Tibial nerve (tissue), 4 donors: ENCODE measurements at regions not wholly inside any gene's neighbourhood (a gene's known extent, or its start where the extent isn't known, plus 50 kb on each side); places are given as distances from the start of the nearest gene placed in this dataset.

Experiments
- DNase-seq, 2 donors: peaks; one replicate each; pipeline ENCODE4 v3.0.0-alpha.2; 2019; ENCODE audit warnings: low spot score in 2 of 2
- H3K27ac ChIP-seq, 4 donors: fragments of 200-600 bp; sonication (generic) in 3 of 4; one replicate each; pipeline ENCODE4 v1.5.1; 2017 to 2019; ENCODE audit warnings: mild to moderate bottlenecking in 1 of 4
- H3K27me3 ChIP-seq, 2 donors: fragments of 200-600 bp; sonication (generic) in 1 of 2; one replicate each; pipeline versions ENCODE4 v1.5.1 to v1.6.0; 2017 to 2019
- H3K36me3 ChIP-seq, 3 donors: fragments of 200-600 bp; sonication (generic); one replicate each; pipeline ENCODE4 v1.5.1; 2018 to 2019
- H3K4me1 ChIP-seq, 4 donors: fragments of 200-600 bp; sonication (generic) in 3 of 4; one replicate each; pipeline ENCODE4 v1.5.1; 2017 to 2019
- H3K4me3 ChIP-seq, 4 donors: fragments of 200-600 bp; sonication (generic) in 3 of 4; one replicate each; pipeline ENCODE4 v1.5.1; 2017 to 2019; ENCODE audit warnings: mild to moderate bottlenecking in 1 of 4, moderate library complexity in 1 of 4
- H3K9me3 ChIP-seq, 4 donors: fragments of 200-600 bp; sonication (generic) in 3 of 4; one replicate each; pipeline ENCODE4 v1.5.1; 2017 to 2019
- CTCF ChIP-seq, 5 experiments: fragments of 200-600 bp in 3 of 5; fragments of 450-650 bp in 2 of 5; sonication (generic) in 3 of 5; IDR thresholded peaks; one replicate each; pipeline ENCODE4 v1.5.1; 2016 to 2019; ENCODE audit warnings: antibody characterized with exemption in 5 of 5, mild to moderate bottlenecking in 3 of 5, moderate library complexity in 2 of 5
- EP300 ChIP-seq, 2 donors: sonication (generic); formaldehyde crosslinking; IDR thresholded peaks; one replicate each; pipeline ENCODE4 v1.6.1; 2017; ENCODE audit warnings: antibody characterized with exemption in 2 of 2, mild to moderate bottlenecking in 1 of 2
- POLR2A ChIP-seq, 2 donors: fragments of 450-650 bp; IDR thresholded peaks; one replicate each; pipeline ENCODE4 v1.6.1; 2017; ENCODE audit warnings: antibody characterized with exemption in 2 of 2, mild to moderate bottlenecking in 2 of 2, moderate library complexity in 2 of 2
- WGBS, 2 donors: methylation state at CpG; one replicate each; pipeline ENCODE4 v1.1.5; 2018; 5-methylcytosine and 5-hydroxymethylcytosine counted together

GRCh38 chr7:19410691-19411090 lies 265.5 kb upstream of the FERD3L start:
- Histone ChIP-seq H3K27me3 (no peaks in the 10 kb centered on the region), H3K4me3 (no peak overlapping the region), H3K36me3 (no peaks in the 10 kb centered on the region), H3K4me1 (no peaks in the 10 kb centered on the region), H3K9me3 (no peaks in the 10 kb centered on the region), H3K27ac (no peak overlapping the region)
- TF ChIP-seq CTCF (IDR thresholded peaks at IDR 0.05) (no peak), POLR2A (IDR thresholded peaks at IDR 0.05) (no peak), EP300 (IDR thresholded peaks at IDR 0.05) (no peak)
- DNase-seq, result no peak
- WGBS, 2 donors, result 86 to 87% methylated on average over 3 of the region's 3 CpGs

- TF ChIP-seq POLR2A (IDR thresholded peaks at IDR 0.05), result no peak
- TF ChIP-seq CTCF (IDR thresholded peaks at IDR 0.05), result no peak
- TF ChIP-seq EP300 (IDR thresholded peaks at IDR 0.05), result no peak
Measured at GRCh38 chr7:19410106-19410505, 264.9 kb upstream of the FERD3L start.

GRCh38 chr7:19408706-19409220 lies 263.5 kb upstream of the FERD3L start:
- Histone ChIP-seq H3K4me1 (no peaks in the 10 kb centered on the region), H3K36me3 (no peaks in the 10 kb centered on the region), H3K9me3 (no peaks in the 10 kb centered on the region), H3K27me3 (no peaks in the 10 kb centered on the region), H3K4me3 (no peak overlapping the region), H3K27ac (no peak overlapping the region)
- WGBS, 2 donors, result 45 to 50% methylated on average over 3 of the region's 3 CpGs
- TF ChIP-seq POLR2A (IDR thresholded peaks at IDR 0.05) (no peak), CTCF (IDR thresholded peaks at IDR 0.05) (no peak), EP300 (IDR thresholded peaks at IDR 0.05) (no peak)
- DNase-seq, result no peak

More at GRCh38 chr7:19410106-19410505, 264.9 kb upstream of the FERD3L start:
- DNase-seq, result no peak
- Histone ChIP-seq H3K9me3 (no peaks in the 10 kb centered on the region), H3K36me3 (no peaks in the 10 kb centered on the region), H3K4me3 (no peak overlapping the region), H3K27ac (no peak overlapping the region), H3K4me1 (no peaks in the 10 kb centered on the region), H3K27me3 (no peaks in the 10 kb centered on the region)

- TF ChIP-seq POLR2A (IDR thresholded peaks at IDR 0.05) (no peak), CTCF (IDR thresholded peaks at IDR 0.05) (no peak), EP300 (IDR thresholded peaks at IDR 0.05) (no peak)
- Histone ChIP-seq H3K27me3 (no peaks in the 10 kb centered on the region), H3K4me1 (no peaks in the 10 kb centered on the region), H3K27ac (no peak overlapping the region), H3K9me3 (no peaks in the 10 kb centered on the region), H3K4me3 (no peak overlapping the region), H3K36me3 (no peaks in the 10 kb centered on the region)
- WGBS, 2 donors, result 90 to 93% methylated on average over 3 to 4 of the region's 4 CpGs
- no peak for DNase-seq
Measured at GRCh38 chr7:19407270-19407669, 262.0 kb upstream of the FERD3L start.

- Histone ChIP-seq H3K36me3 (no peaks in the 10 kb centered on the region), H3K4me3 (no peak overlapping the region), H3K27ac (no peak overlapping the region), H3K9me3 (no peaks in the 10 kb centered on the region), H3K27me3 (no peaks in the 10 kb centered on the region), H3K4me1 (no peaks in the 10 kb centered on the region)
- WGBS, 2 donors, result 76 to 88% methylated on average over 2 of the region's 2 CpGs
- no peak for TF ChIP-seq CTCF (IDR thresholded peaks at IDR 0.05)
- TF ChIP-seq EP300 (IDR thresholded peaks at IDR 0.05), result no peak
- no peak for TF ChIP-seq POLR2A (IDR thresholded peaks at IDR 0.05)
- DNase-seq, result no peak
Measured at GRCh38 chr7:19405541-19405940, 260.3 kb upstream of the FERD3L start.
